Gastroesophageal sphincter (tissue), 3 donors: ENCODE measurements at regions not wholly inside any gene's neighbourhood (a gene's known extent, or its start where the extent isn't known, plus 50 kb on each side); places are given as distances from the start of the nearest gene placed in this dataset.

Experiments used
- CTCF ChIP-seq, 4 experiments: fragments of 200-600 bp in 2 of 4; fragments of 450-650 bp in 2 of 4; sonication (generic) in 1 of 4; IDR thresholded peaks; one replicate each; pipeline ENCODE4 v1.5.1; 2017 to 2019; ENCODE audit warnings: antibody characterized with exemption in 4 of 4, mild to moderate bottlenecking in 2 of 4, moderate library complexity in 2 of 4
- EP300 ChIP-seq: sonication (generic); formaldehyde crosslinking; IDR thresholded peaks from one replicate; pipeline ENCODE4 v1.6.1; 2017; ENCODE audit warnings: antibody characterized with exemption, mild to moderate bottlenecking
- POLR2A ChIP-seq, 2 donors: fragments of 450-650 bp; IDR thresholded peaks; one replicate each; pipeline ENCODE4 v1.6.1; 2017; ENCODE audit warnings: antibody characterized with exemption in 2 of 2, mild to moderate bottlenecking in 2 of 2, moderate library complexity in 1 of 2
- POLR2AphosphoS5 ChIP-seq: sonication (generic); formaldehyde crosslinking; IDR thresholded peaks from one replicate; pipeline ENCODE4 v1.6.1; 2017; ENCODE audit warnings: antibody characterized with exemption

- TF ChIP-seq POLR2A (IDR thresholded peaks at IDR 0.05) (no peak), CTCF (IDR thresholded peaks at IDR 0.05) (no peak), POLR2AphosphoS5 (no peak), EP300 (no peak)
Observed at GRCh38 chr5:57334475-57334874, 148.1 kb downstream of the ACTBL2 start.
